ENCODE measurements at regions not wholly inside any gene's neighbourhood (a gene's known extent, or its start where the extent isn't known, plus 50 kb on each side); places are given as distances from the start of the nearest gene placed in this dataset.
A peak's percentile ranks its signal among the peaks of the same experiment; 100 is the strongest.
"Not testable (repeated sequence)": the region's sequence is repeated elsewhere in the genome, so short reads cannot be mapped to it uniquely, and the experiment has no call there.

GRCh38 chr12:127606476-127607015 lies 660.4 kb upstream of the TMEM132C start:
- Histone ChIP-seq H3K4me1 (replicated peaks in 1 of 2) (no peaks in the 10 kb centered on the region), H3K27ac (no peak overlapping the region), H3K4me3 (no peak overlapping the region)
- in situ Hi-C loops (cut with MboI; ENCODE audit: low pct_unique_long_range_greater_than_20kb in 2 of 9, low sequenced_read_pairs in 9 of 9, unreplicated experiment in 9 of 9): no loop called here
- no peak for ATAC-seq (replicated peaks in 6 of 8)
- 89 to 100% (median 93%) methylated on average over 2 to 3 of the region's 3 CpGs for WGBS, 10 experiments

- in situ Hi-C loops (cut with MboI; ENCODE audit: low pct_unique_long_range_greater_than_20kb in 2 of 9, low sequenced_read_pairs in 9 of 9, unreplicated experiment in 9 of 9): no loop called here
- Histone ChIP-seq H3K4me3 (no peak overlapping the region), H3K27ac (no peak overlapping the region), H3K4me1 (replicated peaks in 1 of 2) (no peaks in the 10 kb centered on the region)
- no peak for ATAC-seq (replicated peaks in 6 of 8)
- 40 to 100% (median 87%) methylated on average over 1 to 6 of the region's 7 CpGs; no CpG with 5 or more reads in 2 of the 10 experiments for WGBS, 10 experiments
Observed at GRCh38 chr12:127607146-127607725, 659.7 kb upstream of the TMEM132C start.

- H3K4me3 ChIP-seq; ATAC-seq (replicated peaks in 6 of 8); in situ Hi-C loops (cut with MboI; ENCODE audit: low pct_unique_long_range_greater_than_20kb in 2 of 9, low sequenced_read_pairs in 9 of 9, unreplicated experiment in 9 of 9); H3K4me1 ChIP-seq (replicated peaks in 1 of 2); H3K27ac ChIP-seq: not testable (repeated sequence)
- 60 to 100% (median 90%) methylated on average over 1 to 7 of the region's 7 CpGs; no CpG with 5 or more reads in 3 of the 10 experiments for WGBS, 10 experiments
Observed at GRCh38 chr12:127608359-127608758, 658.6 kb upstream of the TMEM132C start.

GRCh38 chr12:127613056-127613455 lies 653.9 kb upstream of the TMEM132C start:
- no peak overlapping the region for H3K4me3 ChIP-seq
- no peak for ATAC-seq (replicated peaks in 6 of 8)
- H3K4me1 ChIP-seq (replicated peaks in 1 of 2): no peaks in the 10 kb centered on the region
- in situ Hi-C loops (cut with MboI; ENCODE audit: low pct_unique_long_range_greater_than_20kb in 2 of 9, low sequenced_read_pairs in 9 of 9, unreplicated experiment in 9 of 9): no loop called here
- no peak overlapping the region for H3K27ac ChIP-seq
- 39 to 94% (median 63%) methylated on average over 1 to 4 of the region's 5 CpGs; no CpG with 5 or more reads in 3 of the 10 experiments for whole genome bisulfite sequencing, 10 experiments

- WGBS, 10 experiments: 40 to 83% (median 61%) methylated on average over 3 to 8 of the region's 10 CpGs
- Histone ChIP-seq H3K4me1 (replicated peaks in 1 of 2) (no peaks in the 10 kb centered on the region), H3K27ac (no peak overlapping the region), H3K4me3 (no peak overlapping the region)
- peak in 2 of 8 experiments; percentile 40 to 42 for ATAC-seq (replicated peaks in 6 of 8)
- in situ Hi-C loops (cut with MboI; ENCODE audit: low pct_unique_long_range_greater_than_20kb in 2 of 9, low sequenced_read_pairs in 9 of 9, unreplicated experiment in 9 of 9): no loop called here
Observed at GRCh38 chr12:127619869-127620734, 646.9 kb upstream of the TMEM132C start.

GRCh38 chr12:127620735-127621355 lies 646.1 kb upstream of the TMEM132C start:
- no peak for ATAC-seq (replicated peaks in 6 of 8)
- in situ Hi-C loops (cut with MboI; ENCODE audit: low pct_unique_long_range_greater_than_20kb in 2 of 9, low sequenced_read_pairs in 9 of 9, unreplicated experiment in 9 of 9): no loop called here
- Histone ChIP-seq H3K4me1 (replicated peaks in 1 of 2) (no peaks in the 10 kb centered on the region), H3K27ac (no peak overlapping the region), H3K4me3 (no peak overlapping the region)
- 17 to 100% (median 42%) methylated on average over 1 to 2 of the region's 2 CpGs; no CpG with 5 or more reads in 5 of the 10 experiments for whole genome bisulfite sequencing, 10 experiments

GRCh38 chr12:127621366-127621765 lies 645.6 kb upstream of the TMEM132C start:
- Histone ChIP-seq H3K4me3 (no peak overlapping the region), H3K27ac (no peak overlapping the region), H3K4me1 (replicated peaks in 1 of 2) (no peaks in the 10 kb centered on the region)
- in situ Hi-C loops (cut with MboI; ENCODE audit: low pct_unique_long_range_greater_than_20kb in 2 of 9, low sequenced_read_pairs in 9 of 9, unreplicated experiment in 9 of 9): no loop called here
- no peak for ATAC-seq (replicated peaks in 6 of 8)
- 27 to 100% (median 63%) methylated on average over 1 to 7 of the region's 9 CpGs; no CpG with 5 or more reads in 4 of the 10 experiments for WGBS, 10 experiments

- in situ Hi-C loops (cut with MboI; ENCODE audit: low pct_unique_long_range_greater_than_20kb in 2 of 9, low sequenced_read_pairs in 9 of 9, unreplicated experiment in 9 of 9): no loop called here
Observed at GRCh38 chr12:127623362-127623761, 643.6 kb upstream of the TMEM132C start.

GRCh38 chr12:127625176-127625771 lies 641.7 kb upstream of the TMEM132C start:
- WGBS, 10 experiments: 32 to 86% (median 71%) methylated on average over 1 to 5 of the region's 5 CpGs
- no peaks in the 10 kb centered on the region for H3K4me1 ChIP-seq (replicated peaks in 1 of 2)
- no peak overlapping the region for H3K4me3 ChIP-seq
- no peak overlapping the region for H3K27ac ChIP-seq
- in situ Hi-C loops (cut with MboI; ENCODE audit: low pct_unique_long_range_greater_than_20kb in 2 of 9, low sequenced_read_pairs in 9 of 9, unreplicated experiment in 9 of 9): no loop called here
- no peak for ATAC-seq (replicated peaks in 6 of 8)

More at GRCh38 chr12:127623362-127623761, 643.6 kb upstream of the TMEM132C start:
- H3K27ac ChIP-seq: no peak overlapping the region
- H3K4me3 ChIP-seq: no peak overlapping the region
- peak in 1 of 8 experiments; percentile 21 for ATAC-seq (replicated peaks in 6 of 8)
- H3K4me1 ChIP-seq (replicated peaks in 1 of 2): no peaks in the 10 kb centered on the region
- 80 to 100% (median 89%) methylated on average over 1 to 4 of the region's 4 CpGs; no CpG with 5 or more reads in 3 of the 10 experiments for WGBS, 10 experiments

GRCh38 chr12:127628645-127629044 lies 638.3 kb upstream of the TMEM132C start:
- in situ Hi-C loops (cut with MboI; ENCODE audit: low pct_unique_long_range_greater_than_20kb in 2 of 9, low sequenced_read_pairs in 9 of 9, unreplicated experiment in 9 of 9): no loop called here
- Histone ChIP-seq H3K4me3 (no peak overlapping the region), H3K4me1 (replicated peaks in 1 of 2) (no peaks in the 10 kb centered on the region), H3K27ac (no peak overlapping the region)
- 25 to 100% (median 75%) methylated on average over 1 to 3 of the region's 3 CpGs for WGBS, 10 experiments
- peak in 6 of 8 experiments; percentile 59 to 95 (median 76) for ATAC-seq (replicated peaks in 6 of 8)

- no peak overlapping the region for H3K27ac ChIP-seq
- in situ Hi-C loops (cut with MboI; ENCODE audit: low pct_unique_long_range_greater_than_20kb in 2 of 9, low sequenced_read_pairs in 9 of 9, unreplicated experiment in 9 of 9): no loop called here
- no peak overlapping the region for H3K4me3 ChIP-seq
- peak in 5 of 8 experiments; percentile 41 to 85 (median 66) for ATAC-seq (replicated peaks in 6 of 8)
- no peaks in the 10 kb centered on the region for H3K4me1 ChIP-seq (replicated peaks in 1 of 2)
- 8 to 85% (median 58%) methylated on average over 1 to 9 of the region's 10 CpGs; no CpG with 5 or more reads in 2 of the 10 experiments for WGBS, 10 experiments
Observed at GRCh38 chr12:127629066-127629820, 637.7 kb upstream of the TMEM132C start.

- no peak overlapping the region for H3K4me3 ChIP-seq
- no peak overlapping the region for H3K27ac ChIP-seq
- in situ Hi-C loops (cut with MboI; ENCODE audit: low pct_unique_long_range_greater_than_20kb in 2 of 9, low sequenced_read_pairs in 9 of 9, unreplicated experiment in 9 of 9): no loop called here
- WGBS, 10 experiments: 52 to 100% (median 82%) methylated on average over 2 to 10 of the region's 11 CpGs
- ATAC-seq (replicated peaks in 6 of 8): no peak
- H3K4me1 ChIP-seq (replicated peaks in 1 of 2): no peaks in the 10 kb centered on the region
Observed at GRCh38 chr12:127632461-127632860, 634.5 kb upstream of the TMEM132C start.

Measured in motor neuron (in vitro differentiated cells).